Upper lobe of left lung (tissue), 4 donors: ENCODE measurements at regions not wholly inside any gene's neighbourhood (a gene's known extent, or its start where the extent isn't known, plus 50 kb on each side); places are given as distances from the start of the nearest gene placed in this dataset.

Experiments
- EP300 ChIP-seq, 4 donors: sonication (generic); formaldehyde crosslinking; IDR thresholded peaks; one replicate each; pipeline ENCODE4 v1.5.1; 2017; ENCODE audit warnings: antibody characterized with exemption in 4 of 4, control low read depth in 2 of 4
- POLR2A ChIP-seq, 4 donors: fragments of 450-650 bp; IDR thresholded peaks; one replicate each; pipeline ENCODE4 v1.5.1; 2016 to 2017; ENCODE audit warnings: antibody characterized with exemption in 4 of 4, mild to moderate bottlenecking in 2 of 4
- POLR2AphosphoS5 ChIP-seq, 2 donors: sonication (generic); formaldehyde crosslinking; IDR thresholded peaks; one replicate each; pipeline ENCODE4 v1.5.1; 2017; ENCODE audit warnings: antibody characterized with exemption in 2 of 2
- TF ChIP-seq, protein P1 (sequence below), 6 experiments: fragments of 450-650 bp in 4 of 6; fragments of 200-600 bp in 2 of 6; sonication (generic) in 2 of 6; IDR thresholded peaks; one replicate each; pipeline ENCODE4 v1.5.1; 2016 to 2019; ENCODE audit warnings: antibody characterized with exemption in 6 of 6

GRCh38 chr5:98999631-99000030 is 70.8 kb upstream of the CHD1 start:
- TF ChIP-seq, protein P1, sequence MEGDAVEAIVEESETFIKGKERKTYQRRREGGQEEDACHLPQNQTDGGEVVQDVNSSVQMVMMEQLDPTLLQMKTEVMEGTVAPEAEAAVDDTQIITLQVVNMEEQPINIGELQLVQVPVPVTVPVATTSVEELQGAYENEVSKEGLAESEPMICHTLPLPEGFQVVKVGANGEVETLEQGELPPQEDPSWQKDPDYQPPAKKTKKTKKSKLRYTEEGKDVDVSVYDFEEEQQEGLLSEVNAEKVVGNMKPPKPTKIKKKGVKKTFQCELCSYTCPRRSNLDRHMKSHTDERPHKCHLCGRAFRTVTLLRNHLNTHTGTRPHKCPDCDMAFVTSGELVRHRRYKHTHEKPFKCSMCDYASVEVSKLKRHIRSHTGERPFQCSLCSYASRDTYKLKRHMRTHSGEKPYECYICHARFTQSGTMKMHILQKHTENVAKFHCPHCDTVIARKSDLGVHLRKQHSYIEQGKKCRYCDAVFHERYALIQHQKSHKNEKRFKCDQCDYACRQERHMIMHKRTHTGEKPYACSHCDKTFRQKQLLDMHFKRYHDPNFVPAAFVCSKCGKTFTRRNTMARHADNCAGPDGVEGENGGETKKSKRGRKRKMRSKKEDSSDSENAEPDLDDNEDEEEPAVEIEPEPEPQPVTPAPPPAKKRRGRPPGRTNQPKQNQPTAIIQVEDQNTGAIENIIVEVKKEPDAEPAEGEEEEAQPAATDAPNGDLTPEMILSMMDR (IDR thresholded peaks at IDR 0.05) = no peak
- TF ChIP-seq POLR2AphosphoS5 (IDR thresholded peaks at IDR 0.05) (no peak), POLR2A (IDR thresholded peaks at IDR 0.05) (no peak), EP300 (IDR thresholded peaks at IDR 0.05) (no peak)
